Immature natural killer cell (primary cell): ENCODE measurements at regions not wholly inside any gene's neighbourhood (a gene's known extent, or its start where the extent isn't known, plus 50 kb on each side); places are given as distances from the start of the nearest gene placed in this dataset.

Source experiments
- DNase-seq, 3 donors: peaks; one replicate each; pipeline ENCODE4 v3.0.0; 2022; ENCODE audit warnings: mixed read lengths in 1 of 3
- H3K27ac Mint-ChIP-seq, 6 donors: one replicate each; pipeline ENCODE4 v1.8.0; 2020; ENCODE audit warnings: mixed read lengths in 6 of 6, mild to moderate bottlenecking in 5 of 6, inconsistent platforms in 4 of 6, moderate library complexity in 3 of 6
- H3K27me3 Mint-ChIP-seq, 3 donors: one replicate each; pipeline ENCODE4 v1.8.0; 2020 to 2021; ENCODE audit warnings: low read depth in 3 of 3, mild to moderate bottlenecking in 3 of 3, mixed read lengths in 3 of 3, moderate library complexity in 3 of 3, inconsistent platforms in 1 of 3
- H3K36me3 Mint-ChIP-seq, 3 donors: one replicate each; pipeline ENCODE4 v1.8.0; 2020; ENCODE audit warnings: mixed read lengths in 3 of 3, inconsistent platforms in 2 of 3, mild to moderate bottlenecking in 2 of 3
- H3K4me1 Mint-ChIP-seq, 2 donors: one replicate each; pipeline ENCODE4 v1.8.0; 2020; ENCODE audit warnings: inconsistent platforms in 2 of 2, mild to moderate bottlenecking in 2 of 2, mixed read lengths in 2 of 2, moderate library complexity in 1 of 2
- H3K4me3 Mint-ChIP-seq, 5 donors: one replicate each; pipeline ENCODE4 v1.8.0; 2020; ENCODE audit warnings: mild to moderate bottlenecking in 5 of 5, mixed read lengths in 5 of 5, inconsistent platforms in 3 of 5, moderate library complexity in 3 of 5
- H3K9me3 Mint-ChIP-seq, 6 donors: one replicate each; pipeline ENCODE4 v1.8.0; 2020; ENCODE audit warnings: mild to moderate bottlenecking in 6 of 6, mixed read lengths in 6 of 6, inconsistent platforms in 4 of 6, moderate library complexity in 3 of 6

DNA sequence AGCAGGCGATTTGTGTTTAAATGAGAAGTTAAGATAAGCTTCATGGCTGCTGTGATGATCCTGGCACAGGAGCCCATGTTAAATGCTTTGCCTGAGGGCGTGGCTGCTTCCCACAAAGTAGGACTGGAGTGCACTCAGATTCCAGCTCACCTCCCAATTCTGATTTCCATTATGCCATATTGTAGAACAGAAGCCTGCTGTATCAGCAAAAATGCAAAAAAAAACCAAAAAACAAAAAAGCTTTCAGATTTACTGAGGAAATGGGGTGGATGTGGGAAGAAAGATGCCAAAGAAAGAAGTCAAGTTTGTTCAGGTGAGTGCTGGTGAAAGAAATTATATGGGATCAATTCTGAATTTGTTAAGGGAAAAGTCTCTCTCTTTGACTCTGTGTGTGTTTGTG, 610.4 kb upstream of the NETO1 start:
- Mint-ChIP-seq H3K4me1 (no peaks in the 10 kb centered on the region), H3K27me3 (peaks cover 0 to 2% (median 0%) of the 10 kb centered on the region in 3 donors), H3K9me3 (peaks cover 5 to 27% (median 13%) of the 10 kb centered on the region in 6 donors), H3K4me3 (no peak overlapping the region), H3K27ac (no peak overlapping the region), H3K36me3 (no peaks in the 10 kb centered on the region)
- DNase-seq: no peak

- DNase-seq: no peak
- H3K27ac Mint-ChIP-seq: no peak overlapping the region
- no peak overlapping the region for H3K4me3 Mint-ChIP-seq
- no peaks in the 10 kb centered on the region for H3K4me1 Mint-ChIP-seq
- no peaks in the 10 kb centered on the region for H3K36me3 Mint-ChIP-seq
- peaks cover 0 to 3% (median 3%) of the 10 kb centered on the region in 3 donors for H3K27me3 Mint-ChIP-seq
- H3K9me3 Mint-ChIP-seq: peaks cover 7 to 37% (median 26%) of the 10 kb centered on the region in 6 donors
Observed at GRCh38 chr18:73476031-73476430, 608.2 kb upstream of the NETO1 start.

- DNase-seq: no peak
- Mint-ChIP-seq H3K27me3 (no peaks in the 10 kb centered on the region), H3K4me1 (no peaks in the 10 kb centered on the region), H3K4me3 (no peak overlapping the region), H3K27ac (no peak overlapping the region), H3K9me3 (peaks cover 2 to 50% (median 20%) of the 10 kb centered on the region in 6 donors), H3K36me3 (no peaks in the 10 kb centered on the region)
Observed at GRCh38 chr18:73462092-73462491, 594.3 kb upstream of the NETO1 start.

DNA sequence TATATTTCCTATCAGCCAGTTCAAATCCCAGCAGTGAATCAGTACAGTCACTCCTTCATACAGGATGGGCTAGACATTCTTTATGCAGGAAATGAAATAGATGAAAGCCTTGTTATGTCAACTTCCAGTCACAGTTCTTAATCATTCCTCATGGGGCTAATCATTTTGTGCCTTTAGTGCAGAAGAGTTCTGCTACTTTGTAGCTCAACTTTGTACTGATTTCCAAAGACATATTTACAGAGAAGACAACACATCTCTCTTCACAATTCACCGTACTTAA, 593.9 kb upstream of the NETO1 start:
- no peaks in the 10 kb centered on the region for H3K4me1 Mint-ChIP-seq
- H3K36me3 Mint-ChIP-seq: no peaks in the 10 kb centered on the region
- H3K9me3 Mint-ChIP-seq: peaks cover 2 to 50% (median 22%) of the 10 kb centered on the region in 6 donors
- no peak for DNase-seq
- H3K27ac Mint-ChIP-seq: no peak overlapping the region
- H3K27me3 Mint-ChIP-seq: no peaks in the 10 kb centered on the region
- H3K4me3 Mint-ChIP-seq: no peak overlapping the region

- DNase-seq: no peak
- H3K27ac Mint-ChIP-seq: no peak overlapping the region
- no peaks in the 10 kb centered on the region for H3K36me3 Mint-ChIP-seq
- H3K4me1 Mint-ChIP-seq: no peaks in the 10 kb centered on the region
- H3K4me3 Mint-ChIP-seq: no peak overlapping the region
- peaks cover 2 to 47% (median 20%) of the 10 kb centered on the region in 6 donors for H3K9me3 Mint-ChIP-seq
- no peaks in the 10 kb centered on the region for H3K27me3 Mint-ChIP-seq
Observed at GRCh38 chr18:73461038-73461779, 593.4 kb upstream of the NETO1 start.

DNA sequence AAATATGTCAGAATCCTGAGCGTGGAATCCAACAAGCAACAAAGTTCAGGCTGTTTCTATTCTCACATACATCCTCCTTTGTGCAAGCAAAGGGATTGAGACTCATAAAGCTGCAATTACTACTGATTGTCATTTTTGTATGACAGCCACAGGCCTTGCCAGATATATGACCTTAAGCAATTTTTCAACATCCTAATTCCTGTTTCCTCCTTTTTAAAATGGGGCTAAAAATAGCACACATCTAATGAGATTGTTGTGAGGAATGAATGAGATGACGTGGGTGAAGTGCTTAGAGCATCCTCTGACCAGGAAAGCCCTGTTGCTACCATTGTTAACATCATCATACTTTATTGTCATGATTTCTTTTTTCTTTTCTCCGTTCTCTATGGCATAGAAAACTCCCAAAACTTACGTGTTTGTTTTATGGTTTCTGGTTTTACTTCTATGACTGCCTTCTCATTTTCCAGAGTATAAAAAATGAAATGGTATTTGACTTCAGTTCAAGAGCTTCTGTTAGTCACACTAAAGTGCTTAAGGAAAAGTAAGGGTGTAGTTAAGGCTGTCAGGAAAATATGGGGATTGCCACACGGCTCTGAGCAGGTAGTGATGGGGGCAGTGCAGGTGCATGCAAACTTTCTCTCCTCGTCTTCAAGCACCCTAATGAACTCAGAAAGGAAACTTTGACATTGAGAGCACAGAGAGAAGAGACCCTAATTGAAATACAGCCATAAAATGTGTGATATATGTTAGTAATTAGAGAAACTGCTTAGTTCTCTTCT, 590.6 kb upstream of the NETO1 start:
- Mint-ChIP-seq H3K27me3 (no peaks in the 10 kb centered on the region), H3K36me3 (no peaks in the 10 kb centered on the region), H3K4me1 (no peaks in the 10 kb centered on the region), H3K4me3 (no peak overlapping the region), H3K27ac (no peak overlapping the region), H3K9me3 (peaks cover 3 to 35% (median 13%) of the 10 kb centered on the region in 6 donors)
- no peak for DNase-seq

GRCh38 chr18:73456643-73457042, 588.9 kb upstream of the NETO1 start:
- no peak for DNase-seq
- Mint-ChIP-seq H3K27ac (no peak overlapping the region), H3K9me3 (peaks cover 6 to 37% (median 15%) of the 10 kb centered on the region in 6 donors), H3K27me3 (peaks cover 0 to 2% (median 0%) of the 10 kb centered on the region in 3 donors), H3K4me1 (no peaks in the 10 kb centered on the region), H3K4me3 (no peak overlapping the region), H3K36me3 (no peaks in the 10 kb centered on the region)

DNA sequence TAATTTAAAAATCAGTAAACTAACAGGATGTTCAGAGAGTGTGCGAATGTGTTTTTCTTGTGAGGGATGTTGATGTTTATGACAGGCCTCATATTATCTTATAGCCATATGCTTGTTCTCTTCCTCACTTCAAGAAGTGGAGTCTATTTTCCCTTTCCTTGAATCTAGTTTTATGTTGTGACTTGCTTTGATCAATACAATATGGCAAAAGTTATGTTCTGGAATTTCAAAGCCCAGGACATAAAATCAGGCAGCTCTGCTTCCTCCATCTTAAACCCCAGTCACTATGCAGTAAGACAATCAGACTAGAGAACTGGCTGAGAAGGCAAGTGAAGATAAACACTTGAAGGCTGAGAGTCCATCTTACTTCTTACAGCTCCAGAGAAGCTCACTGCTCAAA, 585.1 kb upstream of the NETO1 start:
- no peaks in the 10 kb centered on the region for H3K4me1 Mint-ChIP-seq
- DNase-seq: no peak
- H3K27me3 Mint-ChIP-seq: peaks cover 0 to 4% (median 1%) of the 10 kb centered on the region in 3 donors
- H3K36me3 Mint-ChIP-seq: no peaks in the 10 kb centered on the region
- H3K27ac Mint-ChIP-seq: no peak overlapping the region
- H3K4me3 Mint-ChIP-seq: no peak overlapping the region
- peaks cover 14 to 47% (median 18%) of the 10 kb centered on the region in 6 donors for H3K9me3 Mint-ChIP-seq

DNA sequence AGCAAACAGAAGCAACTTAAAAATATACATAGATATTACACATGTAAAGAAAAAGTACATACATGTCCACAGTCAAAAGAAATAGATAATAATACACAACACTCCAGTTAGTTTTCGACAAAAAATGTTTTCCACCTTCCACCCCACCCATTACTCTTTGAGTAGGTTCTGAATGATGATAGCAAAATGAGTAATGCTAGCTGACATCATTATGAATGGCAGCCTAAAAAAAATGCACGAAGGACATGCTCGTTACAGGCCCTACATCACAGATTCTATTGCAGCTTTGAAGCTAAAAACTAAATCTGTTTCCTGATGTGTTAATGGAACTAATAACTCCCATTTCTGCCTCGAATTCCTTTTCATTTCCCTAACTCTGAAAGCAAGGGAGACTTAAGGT, 578.7 kb upstream of the NETO1 start:
- peaks cover 8 to 29% (median 17%) of the 10 kb centered on the region in 6 donors for H3K9me3 Mint-ChIP-seq
- no peaks in the 10 kb centered on the region for H3K36me3 Mint-ChIP-seq
- H3K4me3 Mint-ChIP-seq: no peak overlapping the region
- H3K4me1 Mint-ChIP-seq: no peaks in the 10 kb centered on the region
- no peak for DNase-seq
- H3K27me3 Mint-ChIP-seq: peaks cover 0 to 2% (median 1%) of the 10 kb centered on the region in 3 donors
- no peak overlapping the region for H3K27ac Mint-ChIP-seq

DNA sequence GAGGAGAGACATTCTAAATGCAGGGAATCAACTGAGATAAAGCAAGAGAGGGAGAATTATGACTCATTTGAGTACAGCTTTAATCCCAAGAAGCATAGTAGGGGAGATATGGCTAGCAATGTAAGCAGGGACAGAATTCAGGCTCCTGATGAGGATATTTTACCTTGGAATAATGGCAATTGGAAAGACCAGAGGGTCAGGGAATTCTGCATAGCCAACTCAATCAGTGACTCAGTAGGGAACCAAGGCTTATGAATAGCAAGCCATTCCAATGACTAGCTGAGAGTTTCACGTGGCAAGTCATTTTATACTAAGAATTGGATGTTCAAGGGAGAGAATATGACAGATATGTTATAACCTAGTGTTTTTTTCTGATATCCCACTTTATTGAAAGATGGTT, 563.8 kb upstream of the NETO1 start:
- H3K4me1 Mint-ChIP-seq: no peaks in the 10 kb centered on the region
- H3K27ac Mint-ChIP-seq: no peak overlapping the region
- no peak for DNase-seq
- no peaks in the 10 kb centered on the region for H3K36me3 Mint-ChIP-seq
- H3K9me3 Mint-ChIP-seq: peaks cover 4 to 45% (median 15%) of the 10 kb centered on the region in 6 donors
- no peaks in the 10 kb centered on the region for H3K27me3 Mint-ChIP-seq
- H3K4me3 Mint-ChIP-seq: no peak overlapping the region

- H3K4me3 Mint-ChIP-seq: no peak overlapping the region
- H3K36me3 Mint-ChIP-seq: no peaks in the 10 kb centered on the region
- peaks cover 0 to 3% (median 0%) of the 10 kb centered on the region in 3 donors for H3K27me3 Mint-ChIP-seq
- no peaks in the 10 kb centered on the region for H3K4me1 Mint-ChIP-seq
- H3K9me3 Mint-ChIP-seq: peaks cover 5 to 30% (median 13%) of the 10 kb centered on the region in 6 donors
- no peak for DNase-seq
- no peak overlapping the region for H3K27ac Mint-ChIP-seq
Observed at GRCh38 chr18:73421010-73421409, 553.2 kb upstream of the NETO1 start.

GRCh38 chr18:73419531-73419930, 551.7 kb upstream of the NETO1 start:
- Mint-ChIP-seq H3K4me1 (no peaks in the 10 kb centered on the region), H3K27ac (no peak overlapping the region), H3K27me3 (peaks cover 0 to 3% (median 0%) of the 10 kb centered on the region in 3 donors), H3K4me3 (no peak overlapping the region), H3K36me3 (no peaks in the 10 kb centered on the region), H3K9me3 (peaks cover 5 to 23% (median 8%) of the 10 kb centered on the region in 6 donors)
- no peak for DNase-seq

DNA sequence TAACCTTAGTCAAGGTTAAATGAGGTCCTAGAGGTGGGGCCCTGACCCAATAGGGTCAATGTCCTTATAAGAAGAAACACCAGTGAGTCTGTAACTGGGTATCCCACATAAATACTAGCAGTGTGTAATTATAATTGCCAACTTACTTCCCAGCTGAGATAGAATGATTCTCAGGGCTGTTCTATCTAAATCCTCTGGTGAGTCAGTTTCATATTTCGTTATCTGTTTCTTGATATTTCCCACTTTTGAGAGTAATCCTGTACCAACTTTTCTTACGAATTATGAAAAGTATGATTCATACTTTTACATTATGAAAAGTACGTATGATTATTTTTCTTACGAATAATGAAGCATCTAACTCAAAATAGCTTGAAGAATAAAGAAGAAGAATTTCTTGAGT, 546.8 kb upstream of the NETO1 start:
- Mint-ChIP-seq H3K27ac (no peak overlapping the region), H3K9me3 (peaks cover 5 to 45% (median 11%) of the 10 kb centered on the region in 6 donors), H3K36me3 (peaks cover 0 to 7% (median 0%) of the 10 kb centered on the region in 3 donors), H3K4me3 (no peak overlapping the region), H3K4me1 (no peaks in the 10 kb centered on the region), H3K27me3 (peaks cover 0 to 3% (median 2%) of the 10 kb centered on the region in 3 donors)
- no peak for DNase-seq

DNA sequence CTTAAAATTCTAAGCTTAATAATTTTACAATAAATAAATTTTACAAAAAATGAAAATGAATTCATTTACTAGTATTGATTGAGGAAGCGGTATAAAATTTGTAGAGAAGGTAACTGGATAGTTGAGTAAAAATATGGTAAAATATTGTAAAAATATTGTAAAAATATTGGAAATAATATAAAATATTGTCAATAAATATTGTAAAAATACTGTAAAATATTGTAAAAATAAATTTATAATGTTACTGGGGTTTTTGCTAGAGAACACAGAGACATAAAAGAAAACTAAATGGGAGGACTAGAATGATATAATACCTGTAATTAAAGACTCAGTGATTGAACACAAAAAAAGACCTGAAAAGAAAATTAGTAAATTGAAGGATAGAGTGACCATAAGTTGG, 546.3 kb upstream of the NETO1 start:
- Mint-ChIP-seq H3K9me3 (peaks cover 5 to 45% (median 11%) of the 10 kb centered on the region in 6 donors), H3K4me1 (no peaks in the 10 kb centered on the region), H3K4me3 (no peak overlapping the region), H3K27ac (no peak overlapping the region), H3K36me3 (peaks cover 0 to 7% (median 0%) of the 10 kb centered on the region in 3 donors), H3K27me3 (peaks cover 0 to 3% (median 2%) of the 10 kb centered on the region in 3 donors)
- DNase-seq: no peak
